ENCODE measurements at regions not wholly inside any gene's neighbourhood (a gene's known extent, or its start where the extent isn't known, plus 50 kb on each side); places are given as distances from the start of the nearest gene placed in this dataset.

- Mint-ChIP-seq H3K27me3 (ENCODE audit: low read depth) (no peaks in the 10 kb centered on the region), H3K4me3 (no peak overlapping the region), H3K36me3 (no peaks in the 10 kb centered on the region), H3K4me1 (peaks cover 3% of the 10 kb centered on the region; the same call in 1 of the 2 replicates), H3K27ac (no peak overlapping the region), H3K9me3 (0 out of 2 replicates have a peak, but pooled peaks cover 2% of the 10 kb centered on the region)
- TF ChIP-seq ZNF138 (CRISPR knock-in tag; conservative IDR thresholded peaks at IDR 0.05) (no peak), ZNF396 (CRISPR knock-in tag; IDR thresholded peaks at IDR 0.05; ENCODE audit: borderline replicate concordance) (no peak), ZNF263 (CRISPR knock-in tag; IDR thresholded peaks at IDR 0.05; ENCODE audit: low read depth) (no peak), NR1H2 (CRISPR knock-in tag; IDR thresholded peaks at IDR 0.05) (no peak), FOXJ3 (CRISPR knock-in tag; IDR thresholded peaks at IDR 0.05; ENCODE audit: borderline replicate concordance) (no peak), FOXP1 (CRISPR knock-in tag; IDR thresholded peaks at IDR 0.05; ENCODE audit: borderline replicate concordance) (no peak), OVOL2 (CRISPR knock-in tag; IDR thresholded peaks at IDR 0.05; ENCODE audit: borderline replicate concordance) (no peak), TEAD1 (CRISPR knock-in tag; IDR thresholded peaks at IDR 0.05) (no peak), CREM (CRISPR knock-in tag; IDR thresholded peaks at IDR 0.05) (no peak), JAZF1 (CRISPR knock-in tag; IDR thresholded peaks at IDR 0.05) (no peak), NFE2L1 (CRISPR knock-in tag; IDR thresholded peaks at IDR 0.05) (no peak), ZBTB43 (CRISPR knock-in tag; IDR thresholded peaks at IDR 0.05) (no peak), KAT7 (CRISPR knock-in tag; IDR thresholded peaks at IDR 0.05; ENCODE audit: borderline replicate concordance) (no peak)
- ChIA-PET CTCF (interaction anchor here (1.2 kb wide), 1 partner anchor 131 kb away, joined by 4 read pairs; no protein-coding TSS in a partner anchor), POLR2A (no interaction called here)
- ATAC-seq (no peak), DNase-seq (ENCODE audit: low spot score) (no peak)
Measured at GRCh38 chr16:86931410-86931941, 353.1 kb downstream of the FOXL1 start.

DNA sequence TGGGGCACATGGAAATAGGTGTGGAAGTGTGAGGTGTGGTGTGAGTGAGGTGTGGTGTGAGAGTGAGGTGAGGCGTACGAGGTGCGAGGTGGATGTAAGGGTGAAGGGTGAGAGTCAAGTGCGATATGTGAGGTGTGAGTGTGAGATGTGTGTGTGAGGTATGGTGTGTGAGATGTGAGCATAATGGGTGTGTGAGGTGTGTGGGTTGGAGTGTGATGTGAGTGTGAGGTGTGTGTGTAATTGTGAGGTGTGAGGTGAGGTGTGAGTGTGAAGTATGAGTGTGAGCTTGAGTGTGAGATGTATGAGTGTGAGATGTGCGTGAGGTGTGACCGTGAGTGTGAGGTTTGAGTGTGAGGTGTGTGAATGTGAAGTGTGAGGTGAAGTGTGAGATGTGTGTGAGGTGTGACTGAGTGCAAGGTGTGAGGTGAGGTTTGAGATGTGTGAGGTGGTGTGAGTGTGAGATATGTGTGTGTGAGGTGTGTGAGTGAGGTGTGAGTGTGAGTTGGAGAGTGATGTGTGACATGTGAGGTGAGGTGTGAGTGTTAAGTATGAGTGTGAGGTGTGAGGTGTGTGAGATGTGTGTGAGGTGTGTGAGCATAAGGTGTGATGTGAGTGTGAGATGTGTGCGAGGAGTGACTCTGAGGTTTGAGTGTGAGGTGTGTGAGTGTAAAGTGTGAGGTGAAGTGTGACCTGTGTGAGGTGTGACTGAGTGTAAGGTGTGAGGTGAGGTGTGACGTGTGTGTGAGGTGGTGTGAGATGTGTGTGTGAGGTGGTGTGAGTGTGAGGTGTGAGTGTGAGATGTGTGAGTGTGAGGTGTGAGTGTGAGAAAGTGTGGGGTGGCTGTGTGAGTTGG, 354.0 kb downstream of the FOXL1 start:
- no peaks in the 10 kb centered on the region for H3K36me3 Mint-ChIP-seq

More for the DNA sequence above, 354.0 kb downstream of the FOXL1 start:
- Mint-ChIP-seq H3K4me3 (no peak overlapping the region), H3K27me3 (ENCODE audit: low read depth) (peaks cover 3% of the 10 kb centered on the region; the same call in 1 of the 2 replicates), H3K4me1 (peaks cover 3% of the 10 kb centered on the region; the same call in 1 of the 2 replicates), H3K9me3 (0 out of 2 replicates have a peak, but pooled peaks cover 6% of the 10 kb centered on the region), H3K27ac (no peak overlapping the region)
- DNase-seq (ENCODE audit: low spot score) (no peak), ATAC-seq (no peak)
- ChIA-PET CTCF (no interaction called here), POLR2A (no interaction called here)
- 0 out of 2 replicates have a peak, but pooled peaks have one; percentile 49 for TF ChIP-seq ZBTB43 (CRISPR knock-in tag; IDR thresholded peaks at IDR 0.05)
- TF ChIP-seq AR (CRISPR knock-in tag; IDR thresholded peaks at IDR 0.05) = no peak
